ENCODE measurements at regions not wholly inside any gene's neighbourhood (a gene's known extent, or its start where the extent isn't known, plus 50 kb on each side); places are given as distances from the start of the nearest gene placed in this dataset.

DNA sequence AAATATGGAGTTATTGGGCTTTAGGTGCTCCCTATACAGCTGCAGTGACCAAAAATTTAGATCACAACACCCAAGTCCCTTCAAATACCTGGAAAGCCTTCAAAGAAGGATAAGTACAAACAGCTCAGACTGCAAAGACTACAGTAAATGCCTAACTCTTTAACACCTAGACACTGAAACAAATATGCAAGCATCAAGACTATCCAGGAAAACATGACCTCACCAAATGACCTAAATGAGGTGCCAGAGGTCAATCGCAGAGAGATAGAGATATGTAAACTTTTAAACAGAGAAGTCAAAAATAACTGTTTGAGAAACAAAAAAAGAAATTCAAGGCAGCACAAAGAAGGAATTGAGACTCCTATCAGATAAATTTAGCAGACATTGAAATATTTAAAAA, 753.8 kb upstream of the B3GALT2 start:
- ChIA-PET POLR2A (no interaction called here), CTCF (interaction anchor here in 1 of 2 donors (0.6 to 0.7 kb wide), 2 partner anchors 83 to 778 kb away, joined by 3 read pairs; no protein-coding TSS in a partner anchor)
- no peaks in the 10 kb centered on the region for H3K9me3 ChIP-seq
- no peaks in the 10 kb centered on the region for H3K4me1 ChIP-seq (ENCODE audit: control insufficient read depth in 1 of 2, extremely low read depth in 1 of 2, insufficient read depth in 2 of 2, low read length in 2 of 2)
- H3K36me3 ChIP-seq (ENCODE audit: control insufficient read depth in 2 of 2, extremely low read depth in 1 of 2, insufficient read depth in 1 of 2, low read length in 1 of 2): no peaks in the 10 kb centered on the region
- no peak overlapping the region for H3K4me3 ChIP-seq (ENCODE audit: control insufficient read depth in 1 of 2, extremely low read depth in 1 of 2, low read length in 1 of 2)
- no peaks in the 10 kb centered on the region for H3K27me3 Mint-ChIP-seq
- H3K36me3 Mint-ChIP-seq: no peaks in the 10 kb centered on the region
- WGBS (ENCODE audit: insufficient coverage): no CpG with 5 or more reads among the region's 1 CpG
- H3K9me3 Mint-ChIP-seq: peaks cover 0 to 6% (median 5%) of the 10 kb centered on the region in 3 donors
- H3K27ac Mint-ChIP-seq: no peak overlapping the region
- no peaks in the 10 kb centered on the region for H3K4me1 Mint-ChIP-seq
- H3K4me3 Mint-ChIP-seq: no peak overlapping the region
- no peak overlapping the region for H3K27ac ChIP-seq (ENCODE audit: low read length)
- ATAC-seq (replicated peaks in 1 of 4) (no peak), DNase-seq (no peak)
- no peaks in the 10 kb centered on the region for H3K27me3 ChIP-seq (replicated peaks in 1 of 2; ENCODE audit: control insufficient read depth in 2 of 2, extremely low read depth in 1 of 2, insufficient read depth in 2 of 2, low read length in 1 of 2)

DNA sequence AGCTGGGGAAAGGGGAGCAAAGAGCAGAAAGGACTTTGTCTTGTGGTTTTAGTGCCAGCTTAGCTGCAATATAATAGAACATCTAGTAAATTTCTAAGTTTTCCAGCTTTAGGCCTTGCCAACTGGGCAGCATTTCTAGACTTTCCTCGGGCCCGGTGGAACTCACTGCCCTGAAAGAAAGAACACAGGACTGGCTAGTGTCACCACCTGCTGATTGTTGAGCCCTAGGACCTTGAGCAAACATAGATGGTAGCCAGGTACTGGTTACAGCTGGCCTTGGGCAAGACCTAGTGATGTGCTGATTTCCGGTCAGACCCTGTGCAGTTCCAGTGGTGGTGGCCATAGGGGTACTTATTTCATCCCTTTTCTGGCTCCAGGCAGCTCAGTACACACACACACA, 753.2 kb upstream of the B3GALT2 start:
- 95% methylated on average over 2 of the region's 3 CpGs for WGBS (ENCODE audit: insufficient coverage)
- ChIA-PET CTCF (no interaction called here), POLR2A (no interaction called here)
- Histone ChIP-seq H3K27me3 (replicated peaks in 1 of 2; ENCODE audit: control insufficient read depth in 2 of 2, extremely low read depth in 1 of 2, insufficient read depth in 2 of 2, low read length in 1 of 2) (no peaks in the 10 kb centered on the region), H3K36me3 (ENCODE audit: control insufficient read depth in 2 of 2, extremely low read depth in 1 of 2, insufficient read depth in 1 of 2, low read length in 1 of 2) (no peaks in the 10 kb centered on the region), H3K4me3 (ENCODE audit: control insufficient read depth in 1 of 2, extremely low read depth in 1 of 2, low read length in 1 of 2) (no peak overlapping the region), H3K27ac (ENCODE audit: low read length) (no peak overlapping the region), H3K4me1 (ENCODE audit: control insufficient read depth in 1 of 2, extremely low read depth in 1 of 2, insufficient read depth in 2 of 2, low read length in 2 of 2) (no peaks in the 10 kb centered on the region), H3K9me3 (no peaks in the 10 kb centered on the region)
- H3K27ac Mint-ChIP-seq: no peak overlapping the region
- no peaks in the 10 kb centered on the region for H3K27me3 Mint-ChIP-seq
- H3K9me3 Mint-ChIP-seq: peaks cover 0 to 6% (median 5%) of the 10 kb centered on the region in 3 donors
- ATAC-seq (replicated peaks in 1 of 4) (no peak), DNase-seq (no peak)
- no peaks in the 10 kb centered on the region for H3K4me1 Mint-ChIP-seq
- H3K4me3 Mint-ChIP-seq: no peak overlapping the region
- no peaks in the 10 kb centered on the region for H3K36me3 Mint-ChIP-seq

DNA sequence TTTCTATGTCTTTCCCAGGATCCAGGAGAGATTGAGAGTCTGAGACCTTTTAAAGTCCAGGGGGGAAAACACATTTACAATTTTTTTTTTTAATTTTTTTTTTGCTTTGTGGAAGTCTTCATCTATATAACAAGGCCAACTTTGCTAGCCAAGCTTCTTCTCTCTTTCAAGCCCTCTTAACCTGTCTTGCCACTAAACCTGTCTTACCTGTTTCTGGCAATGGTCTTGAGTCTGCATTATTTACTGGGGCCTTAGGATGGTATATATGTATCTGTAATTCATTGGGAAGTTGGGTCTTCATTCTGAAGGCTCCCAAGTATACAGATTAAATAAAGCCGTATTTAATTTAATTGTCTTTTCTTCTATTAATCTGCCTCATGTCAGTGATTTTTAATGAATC, 750.9 kb upstream of the B3GALT2 start:
- Mint-ChIP-seq H3K36me3 (no peaks in the 10 kb centered on the region), H3K27ac (no peak overlapping the region), H3K4me3 (no peak overlapping the region), H3K4me1 (peaks cover 0 to 2% (median 0%) of the 10 kb centered on the region in 3 donors), H3K9me3 (no peaks in the 10 kb centered on the region), H3K27me3 (no peaks in the 10 kb centered on the region)
- H3K4me3 ChIP-seq (ENCODE audit: control insufficient read depth in 1 of 2, extremely low read depth in 1 of 2, low read length in 1 of 2): no peak overlapping the region
- H3K27ac ChIP-seq (ENCODE audit: low read length): no peak overlapping the region
- ChIA-PET CTCF (no interaction called here), POLR2A (no interaction called here)
- H3K9me3 ChIP-seq: no peaks in the 10 kb centered on the region
- H3K4me1 ChIP-seq (ENCODE audit: control insufficient read depth in 1 of 2, extremely low read depth in 1 of 2, insufficient read depth in 2 of 2, low read length in 2 of 2): no peaks in the 10 kb centered on the region
- no peak for ATAC-seq (replicated peaks in 1 of 4)
- no peaks in the 10 kb centered on the region for H3K36me3 ChIP-seq (ENCODE audit: control insufficient read depth in 2 of 2, extremely low read depth in 1 of 2, insufficient read depth in 1 of 2, low read length in 1 of 2)
- H3K27me3 ChIP-seq (replicated peaks in 1 of 2; ENCODE audit: control insufficient read depth in 2 of 2, extremely low read depth in 1 of 2, insufficient read depth in 2 of 2, low read length in 1 of 2): no peaks in the 10 kb centered on the region
- no peak for DNase-seq
- WGBS (ENCODE audit: insufficient coverage): no CpG with 5 or more reads among the region's 1 CpG

DNA sequence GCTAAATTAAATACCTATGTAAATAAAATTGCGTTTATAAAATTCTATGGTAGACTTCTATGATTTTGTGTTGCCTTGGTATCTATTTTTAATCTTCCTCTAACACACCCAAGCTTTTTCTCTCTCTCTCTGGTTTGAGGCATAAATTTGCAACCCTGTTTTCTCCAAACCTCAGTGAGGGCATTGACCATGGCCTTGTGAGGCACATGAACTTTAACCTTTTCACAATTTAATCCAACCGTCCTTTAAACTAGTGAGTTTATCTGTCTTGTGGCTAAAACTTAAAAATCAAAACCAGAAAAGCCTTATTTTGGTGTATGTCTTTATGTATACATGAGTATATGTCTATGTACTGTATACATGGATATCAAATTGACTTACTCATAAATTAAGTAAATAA, 746.6 kb upstream of the B3GALT2 start:
- CTCF ChIA-PET: no interaction called here
- Mint-ChIP-seq H3K36me3 (no peaks in the 10 kb centered on the region), H3K4me3 (no peak overlapping the region), H3K9me3 (peaks cover 0 to 4% (median 4%) of the 10 kb centered on the region in 3 donors), H3K4me1 (peaks cover 2 to 7% (median 2%) of the 10 kb centered on the region in 3 donors), H3K27ac (no peak overlapping the region), H3K27me3 (no peaks in the 10 kb centered on the region)
- no peak overlapping the region for H3K4me3 ChIP-seq (ENCODE audit: control insufficient read depth in 1 of 2, extremely low read depth in 1 of 2, low read length in 1 of 2)
- no peaks in the 10 kb centered on the region for H3K4me1 ChIP-seq (ENCODE audit: control insufficient read depth in 1 of 2, extremely low read depth in 1 of 2, insufficient read depth in 2 of 2, low read length in 2 of 2)
- H3K36me3 ChIP-seq (ENCODE audit: control insufficient read depth in 2 of 2, extremely low read depth in 1 of 2, insufficient read depth in 1 of 2, low read length in 1 of 2): no peaks in the 10 kb centered on the region
- WGBS (ENCODE audit: insufficient coverage): no CpG with 5 or more reads among the region's 2 CpGs
- no peaks in the 10 kb centered on the region for H3K9me3 ChIP-seq
- ATAC-seq (replicated peaks in 1 of 4): no peak
- no peak overlapping the region for H3K27ac ChIP-seq (ENCODE audit: low read length)
- no peak for DNase-seq
- POLR2A ChIA-PET: no interaction called here
- no peaks in the 10 kb centered on the region for H3K27me3 ChIP-seq (replicated peaks in 1 of 2; ENCODE audit: control insufficient read depth in 2 of 2, extremely low read depth in 1 of 2, insufficient read depth in 2 of 2, low read length in 1 of 2)

DNA sequence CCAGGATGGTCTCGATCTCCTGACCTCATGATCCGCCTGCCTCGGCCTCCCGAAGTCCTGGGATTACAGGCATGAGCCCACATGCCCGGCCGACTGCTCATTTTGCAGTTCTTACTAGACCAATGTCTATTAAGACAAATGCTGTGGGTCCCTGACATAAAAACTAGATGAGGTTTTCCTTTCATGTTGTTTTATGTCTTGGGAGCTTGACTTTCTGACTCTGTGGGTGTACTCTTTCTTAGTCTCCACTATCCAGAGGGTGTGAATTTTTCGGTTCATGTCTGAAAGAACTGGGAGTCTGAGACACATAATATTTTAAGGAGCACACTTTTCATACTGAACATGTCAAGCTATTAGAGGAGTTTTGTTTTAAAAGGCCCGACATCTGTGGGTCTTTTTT, 744.9 kb upstream of the B3GALT2 start:
- Mint-ChIP-seq H3K36me3 (peaks cover 4% of the 10 kb centered on the region), H3K27ac (no peak overlapping the region), H3K9me3 (peaks cover 0 to 12% (median 10%) of the 10 kb centered on the region in 3 donors), H3K4me1 (peaks cover 2 to 7% (median 2%) of the 10 kb centered on the region in 3 donors), H3K27me3 (no peaks in the 10 kb centered on the region), H3K4me3 (no peak overlapping the region)
- Histone ChIP-seq H3K27ac (ENCODE audit: low read length) (no peak overlapping the region), H3K27me3 (replicated peaks in 1 of 2; ENCODE audit: control insufficient read depth in 2 of 2, extremely low read depth in 1 of 2, insufficient read depth in 2 of 2, low read length in 1 of 2) (no peaks in the 10 kb centered on the region), H3K36me3 (ENCODE audit: control insufficient read depth in 2 of 2, extremely low read depth in 1 of 2, insufficient read depth in 1 of 2, low read length in 1 of 2) (no peaks in the 10 kb centered on the region), H3K4me3 (ENCODE audit: control insufficient read depth in 1 of 2, extremely low read depth in 1 of 2, low read length in 1 of 2) (no peak overlapping the region), H3K9me3 (no peaks in the 10 kb centered on the region), H3K4me1 (ENCODE audit: control insufficient read depth in 1 of 2, extremely low read depth in 1 of 2, insufficient read depth in 2 of 2, low read length in 2 of 2) (no peaks in the 10 kb centered on the region)
- 97% methylated on average over 6 of the region's 8 CpGs for WGBS (ENCODE audit: insufficient coverage)
- ChIA-PET CTCF (no interaction called here), POLR2A (no interaction called here)
- ATAC-seq (replicated peaks in 1 of 4) (no peak), DNase-seq (no peak)

DNA sequence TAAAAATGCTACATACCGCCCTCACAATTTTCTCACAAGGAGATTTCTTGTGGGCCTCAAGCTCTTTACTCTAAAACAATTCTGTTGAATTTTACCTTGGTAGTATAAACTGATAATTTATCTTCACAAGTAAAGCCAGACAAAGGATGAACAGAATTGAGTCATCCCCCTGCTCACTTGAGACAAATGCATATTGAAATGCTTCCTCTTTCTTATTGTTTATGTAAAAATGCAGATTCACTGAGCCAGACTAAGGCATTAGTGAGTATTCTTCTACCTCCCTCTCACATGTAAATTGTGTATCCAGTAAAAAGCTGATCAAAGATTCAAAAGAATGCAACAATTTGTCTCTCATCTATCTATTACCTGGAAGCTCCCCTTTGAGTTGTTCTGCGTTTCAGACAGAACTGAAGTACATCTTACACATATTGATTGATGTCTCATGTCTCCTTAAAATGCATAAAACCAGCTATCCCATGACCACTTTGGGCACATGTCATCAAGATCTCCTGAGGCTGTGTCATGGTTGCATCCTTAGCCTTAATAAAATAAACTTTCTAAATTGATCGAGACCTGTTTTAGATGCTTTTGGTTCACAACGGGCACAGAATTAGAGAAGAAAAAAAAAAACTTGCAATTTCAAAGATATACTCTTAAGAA, 743.1 kb upstream of the B3GALT2 start:
- Mint-ChIP-seq H3K27me3 (no peaks in the 10 kb centered on the region), H3K4me3 (no peak overlapping the region), H3K9me3 (peaks cover 0 to 15% (median 12%) of the 10 kb centered on the region in 3 donors), H3K4me1 (peaks cover 2 to 7% (median 2%) of the 10 kb centered on the region in 3 donors), H3K27ac (no peak overlapping the region), H3K36me3 (peaks cover 4% of the 10 kb centered on the region)
- Histone ChIP-seq H3K27me3 (replicated peaks in 1 of 2; ENCODE audit: control insufficient read depth in 2 of 2, extremely low read depth in 1 of 2, insufficient read depth in 2 of 2, low read length in 1 of 2) (no peaks in the 10 kb centered on the region), H3K4me3 (ENCODE audit: control insufficient read depth in 1 of 2, extremely low read depth in 1 of 2, low read length in 1 of 2) (no peak overlapping the region), H3K9me3 (no peaks in the 10 kb centered on the region), H3K27ac (ENCODE audit: low read length) (no peak overlapping the region), H3K4me1 (ENCODE audit: control insufficient read depth in 1 of 2, extremely low read depth in 1 of 2, insufficient read depth in 2 of 2, low read length in 2 of 2) (no peaks in the 10 kb centered on the region), H3K36me3 (ENCODE audit: control insufficient read depth in 2 of 2, extremely low read depth in 1 of 2, insufficient read depth in 1 of 2, low read length in 1 of 2) (no peaks in the 10 kb centered on the region)
- ChIA-PET CTCF (interaction anchor here in 1 of 2 donors (0.5 kb wide), 1 partner anchor 427 kb away, joined by 3 read pairs; no protein-coding TSS in a partner anchor), POLR2A (no interaction called here)
- no peak for ATAC-seq (replicated peaks in 1 of 4)
- WGBS (ENCODE audit: insufficient coverage): 88% methylated on average over 1 of the region's 4 CpGs
- DNase-seq: no peak

DNA sequence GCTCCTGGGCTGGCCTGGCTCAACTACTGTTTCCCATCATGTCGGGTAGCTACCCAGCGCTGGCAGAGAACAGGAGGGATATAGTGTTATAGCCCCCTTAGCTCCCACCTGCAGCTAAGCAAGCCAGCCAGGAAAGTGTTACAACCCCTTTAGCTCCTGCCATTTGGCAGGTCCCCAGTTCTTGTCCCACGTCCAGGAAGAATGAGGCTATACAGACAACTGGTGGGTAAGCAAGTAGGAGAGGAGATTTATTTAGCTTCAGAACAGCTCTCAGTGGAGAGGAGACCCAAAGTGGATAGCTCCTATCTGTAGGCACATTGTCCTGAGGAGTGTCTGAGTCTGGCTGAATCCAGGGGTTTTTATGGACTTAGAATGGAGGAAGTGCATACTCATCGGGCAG, 741.1 kb upstream of the B3GALT2 start:
- Mint-ChIP-seq H3K4me3 (no peak overlapping the region), H3K36me3 (peaks cover 4% of the 10 kb centered on the region), H3K27me3 (no peaks in the 10 kb centered on the region), H3K27ac (no peak overlapping the region), H3K4me1 (peaks cover 0 to 7% (median 2%) of the 10 kb centered on the region in 3 donors), H3K9me3 (peaks cover 0 to 15% (median 12%) of the 10 kb centered on the region in 3 donors)
- H3K4me1 ChIP-seq (ENCODE audit: control insufficient read depth in 1 of 2, extremely low read depth in 1 of 2, insufficient read depth in 2 of 2, low read length in 2 of 2): no peaks in the 10 kb centered on the region
- POLR2A ChIA-PET: no interaction called here
- no peaks in the 10 kb centered on the region for H3K9me3 ChIP-seq
- no peaks in the 10 kb centered on the region for H3K36me3 ChIP-seq (ENCODE audit: control insufficient read depth in 2 of 2, extremely low read depth in 1 of 2, insufficient read depth in 1 of 2, low read length in 1 of 2)
- ATAC-seq (replicated peaks in 1 of 4): no peak
- no peak overlapping the region for H3K27ac ChIP-seq (ENCODE audit: low read length)
- H3K4me3 ChIP-seq (ENCODE audit: control insufficient read depth in 1 of 2, extremely low read depth in 1 of 2, low read length in 1 of 2): no peak overlapping the region
- WGBS (ENCODE audit: insufficient coverage): 0% methylated on average over 1 of the region's 4 CpGs
- DNase-seq: no peak
- no peaks in the 10 kb centered on the region for H3K27me3 ChIP-seq (replicated peaks in 1 of 2; ENCODE audit: control insufficient read depth in 2 of 2, extremely low read depth in 1 of 2, insufficient read depth in 2 of 2, low read length in 1 of 2)
- CTCF ChIA-PET: no interaction called here

Measured in T-cell (primary cell).